GM18951 (cell line): ENCODE measurements at regions not wholly inside any gene's neighbourhood (a gene's known extent, or its start where the extent isn't known, plus 50 kb on each side); places are given as distances from the start of the nearest gene placed in this dataset.

Source experiments
- POLR2A ChIP-seq: IDR thresholded peaks from 4 replicates; pipeline ENCODE4 v1.6.1; 2011; ENCODE audit warnings: mild to moderate bottlenecking; ENCODE audit not compliant: insufficient read length, insufficient read depth; ENCODE audit errors: extremely low read depth
- in situ Hi-C: fragments of 300-500 bp; cut with MboI; formaldehyde crosslinking; loops from one replicate; pipeline ENCODE4 v1.12.0; 2022; ENCODE audit warnings: low sequenced_read_pairs, mixed read lengths, inconsistent platforms; ENCODE audit not compliant: unreplicated experiment

DNA sequence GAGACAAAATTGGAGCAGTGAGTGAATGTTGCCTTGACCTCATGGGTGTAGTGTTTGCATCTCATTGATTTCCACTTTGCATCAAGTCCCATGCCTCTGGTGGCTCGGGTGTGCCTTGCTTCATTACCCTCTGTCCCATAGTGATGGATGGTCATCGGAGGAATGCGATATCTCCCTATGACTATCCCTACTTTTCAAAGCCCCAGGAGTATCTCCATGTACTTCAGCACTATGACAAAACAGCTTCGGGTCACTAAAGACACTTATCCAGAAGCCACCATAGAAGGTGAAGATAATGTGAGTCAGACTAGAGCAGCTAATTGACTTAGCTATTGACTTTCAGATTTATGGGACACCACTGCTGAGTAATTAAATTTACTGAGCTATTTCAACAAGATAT, 355.1 kb upstream of the CCDC196 start:
- TF ChIP-seq POLR2A = no peak
- in situ Hi-C loops = no loop called here

GRCh38 chr14:66133666-66134065, 352.5 kb upstream of the CCDC196 start:
- in situ Hi-C loops = no loop called here
- TF ChIP-seq POLR2A = no peak

DNA sequence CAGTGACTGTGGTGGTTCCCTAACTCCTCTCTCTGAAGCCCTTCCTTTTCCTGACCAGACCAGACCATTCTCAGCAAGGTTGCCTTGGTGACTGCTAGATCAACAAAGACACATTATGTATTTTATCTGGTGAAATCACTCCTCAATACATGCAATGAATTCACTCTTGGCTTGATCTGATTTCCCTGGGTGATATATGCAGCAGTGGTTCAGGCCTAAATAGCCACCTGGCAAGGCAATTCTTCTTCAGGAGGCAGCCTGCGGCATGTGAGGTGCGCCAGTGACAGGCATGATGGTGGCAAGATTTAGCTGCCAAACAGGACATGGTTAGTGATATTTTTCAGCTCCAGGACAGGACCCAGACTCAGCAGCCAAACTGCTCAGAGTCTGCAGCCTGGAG, 350.3 kb upstream of the CCDC196 start:
- in situ Hi-C loops = no loop called here
- no peak for TF ChIP-seq POLR2A

GRCh38 chr14:66137081-66137480, 349.1 kb upstream of the CCDC196 start:
- in situ Hi-C loops = no loop called here
- TF ChIP-seq POLR2A = no peak

- in situ Hi-C loops = no loop called here
These were observed 346.7 kb upstream of the CCDC196 start for GRCh38 chr14:66139432-66139831.

GRCh38 chr14:66140213-66140918, 345.8 kb upstream of the CCDC196 start:
- in situ Hi-C loops = no loop called here
- TF ChIP-seq POLR2A = no peak

More at GRCh38 chr14:66139432-66139831, 346.7 kb upstream of the CCDC196 start:
- no peak for TF ChIP-seq POLR2A

DNA sequence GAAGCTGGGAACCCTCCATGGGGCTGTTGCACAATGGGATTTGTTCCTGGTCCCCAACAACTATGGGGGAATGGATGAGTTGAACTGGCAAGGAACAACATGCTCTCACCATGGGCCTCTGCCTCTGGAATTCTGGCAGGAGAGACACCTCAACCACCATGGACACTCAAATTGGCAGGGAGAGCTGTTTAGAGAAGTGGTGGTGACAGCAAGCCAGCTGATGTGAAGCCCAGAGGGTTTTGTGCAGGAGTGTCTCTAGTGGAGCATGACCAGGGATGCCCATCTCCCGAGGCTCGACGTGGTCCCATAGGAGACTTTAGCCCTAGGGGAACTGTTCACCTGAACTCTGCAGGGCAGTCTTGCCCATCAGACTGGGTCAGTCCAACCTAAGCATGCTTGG, 345.2 kb upstream of the CCDC196 start:
- no peak for TF ChIP-seq POLR2A
- in situ Hi-C loops = no loop called here

DNA sequence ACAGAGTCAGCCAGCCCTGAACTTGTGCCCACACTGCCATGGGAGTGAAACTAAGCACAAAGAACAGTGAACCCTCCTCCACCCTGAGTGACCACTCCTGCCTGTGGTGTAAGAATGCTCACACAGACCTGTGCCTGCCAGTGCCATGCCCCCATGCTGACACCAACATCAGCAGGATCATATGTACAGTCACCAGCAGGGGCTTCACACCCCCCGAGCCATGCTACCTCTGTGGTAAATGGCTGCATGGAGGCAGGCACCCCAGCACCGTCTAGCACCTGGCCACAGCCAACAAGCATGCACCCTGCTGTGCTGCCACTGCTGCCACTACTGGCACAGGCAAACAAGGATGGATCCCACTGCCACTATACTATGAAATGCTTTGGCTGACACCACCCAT, 344.4 kb upstream of the CCDC196 start:
- in situ Hi-C loops = no loop called here
- TF ChIP-seq POLR2A = no peak

DNA sequence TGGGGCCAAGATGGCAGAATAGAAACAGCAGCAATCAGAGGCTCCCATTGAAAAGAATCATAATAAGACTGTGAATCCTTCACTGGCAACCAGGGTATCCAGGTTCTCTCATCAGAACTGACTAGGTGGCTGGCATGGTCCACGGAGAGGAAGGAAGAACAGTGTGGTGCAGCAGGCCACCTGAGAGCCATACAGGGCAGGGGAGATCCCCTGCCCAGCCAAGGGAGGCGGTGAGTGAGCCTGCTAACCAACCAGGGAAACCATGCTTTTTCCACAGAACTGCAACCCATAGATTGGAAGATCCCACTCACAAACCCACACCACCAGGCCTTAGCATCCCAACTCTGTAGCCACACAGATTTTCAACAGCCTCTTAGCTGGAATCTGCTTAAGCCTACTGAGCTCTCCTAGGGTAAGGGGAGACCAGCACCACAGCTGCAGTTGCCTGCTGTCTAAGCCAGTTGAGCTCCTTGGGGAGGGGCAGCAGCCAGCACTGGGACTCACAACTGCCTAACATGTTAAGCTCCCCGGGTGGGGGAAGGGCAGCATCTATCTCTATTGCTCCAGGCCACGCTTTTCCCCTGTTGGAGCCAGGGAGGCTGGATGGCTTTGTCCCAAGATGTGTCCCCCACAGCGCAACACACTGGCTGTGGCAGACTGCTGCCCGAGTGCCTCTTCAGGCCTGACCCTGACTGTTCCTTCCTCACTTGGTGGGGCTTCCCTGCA, 342.6 kb upstream of the CCDC196 start:
- TF ChIP-seq POLR2A = no peak
- in situ Hi-C loops = no loop called here

DNA sequence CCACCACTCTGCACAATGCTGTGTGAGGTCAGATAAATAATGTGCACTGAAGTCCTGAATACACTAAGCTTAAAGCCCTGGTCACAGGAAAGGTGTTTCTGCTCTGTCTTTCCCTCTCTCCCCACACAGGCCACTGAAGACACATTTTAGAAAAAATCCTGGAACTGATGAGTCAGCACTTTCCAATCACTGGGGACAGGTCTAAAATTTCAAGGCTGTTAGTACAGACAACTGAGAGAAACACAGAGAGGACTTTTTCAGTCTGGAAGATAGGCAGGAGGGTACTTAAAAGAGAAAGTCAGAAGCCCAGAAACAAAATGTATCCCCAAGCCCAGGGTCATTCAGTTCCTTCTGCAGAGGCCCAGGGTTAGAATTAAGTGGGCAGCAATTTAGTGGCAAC, 333.9 kb upstream of the CCDC196 start:
- no peak for TF ChIP-seq POLR2A
- in situ Hi-C loops = no loop called here

DNA sequence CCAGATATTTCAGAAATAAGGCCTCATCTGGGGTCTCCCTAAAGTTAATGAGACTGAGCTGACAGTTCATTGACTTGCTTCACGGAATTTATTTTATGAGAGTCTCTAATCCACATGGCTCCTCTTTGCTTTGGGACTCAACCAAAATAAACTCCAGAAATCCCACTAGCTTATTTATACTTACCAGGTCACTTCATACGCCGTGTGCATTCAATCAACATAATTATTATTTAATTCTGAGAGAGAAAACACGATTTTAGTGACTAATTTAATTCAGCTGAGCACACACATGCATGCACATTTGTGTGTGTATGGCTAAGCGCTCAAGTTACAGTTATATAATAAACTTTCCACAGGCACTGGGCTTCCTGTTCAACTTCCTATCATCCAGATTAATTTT, 333.4 kb upstream of the CCDC196 start:
- no peak for TF ChIP-seq POLR2A
- in situ Hi-C loops = no loop called here

- in situ Hi-C loops = no loop called here
- no peak for TF ChIP-seq POLR2A
These were observed 323.1 kb upstream of the CCDC196 start for GRCh38 chr14:66163023-66163422.

DNA sequence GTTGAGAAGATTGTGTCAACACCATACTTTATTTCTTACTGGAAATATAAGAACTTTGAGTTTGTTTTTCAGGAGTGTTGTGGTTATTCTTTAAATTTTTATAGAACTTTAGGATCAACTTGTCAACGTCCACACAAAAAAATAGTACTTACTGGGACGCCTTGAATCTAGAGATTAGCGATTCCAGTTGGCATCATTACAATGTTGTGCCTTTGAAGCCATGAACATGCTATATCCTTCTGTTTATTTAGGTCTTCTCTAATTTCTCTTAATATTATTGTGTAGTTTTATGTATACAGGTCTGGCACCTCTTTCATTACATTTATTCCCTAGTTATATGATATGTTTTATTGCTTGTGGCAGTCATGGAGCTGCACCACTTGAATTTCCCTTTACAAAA, 320.8 kb upstream of the CCDC196 start:
- no peak for TF ChIP-seq POLR2A
- in situ Hi-C loops = no loop called here

DNA sequence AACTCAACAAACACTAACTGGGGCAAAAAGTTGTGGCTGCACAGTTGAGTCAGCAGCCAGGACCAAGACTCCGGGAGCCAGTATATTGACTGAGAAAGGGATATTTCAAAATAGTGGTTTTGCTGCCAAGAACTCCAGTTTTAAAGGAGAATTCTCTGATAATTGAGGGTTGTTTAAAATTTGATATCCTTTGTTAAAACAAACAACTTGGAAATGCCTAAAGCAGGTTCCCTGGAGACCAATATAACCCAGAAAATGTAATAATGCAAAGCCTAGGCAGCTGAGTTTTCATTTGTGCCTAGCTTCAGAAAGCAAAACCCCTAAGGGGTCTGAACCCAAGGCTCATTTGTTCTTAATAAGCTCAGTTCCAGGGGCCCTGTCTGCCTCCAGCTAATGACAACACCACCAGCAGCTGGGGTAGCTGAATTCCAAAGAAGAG, 311.7 kb upstream of the CCDC196 start:
- in situ Hi-C loops = no loop called here
- TF ChIP-seq POLR2A = no peak
